GM23338 (cell line): ENCODE measurements at regions not wholly inside any gene's neighbourhood (a gene's known extent, or its start where the extent isn't known, plus 50 kb on each side); places are given as distances from the start of the nearest gene placed in this dataset.

Source experiments
- ATAC-seq: fragments of 200-7000 bp; cut with Tn5 transposase; 3 replicates; pipeline ENCODE4 v1.9.1; 2020
- DNase-seq: peaks from one replicate; pipeline ENCODE4 v3.0.0-alpha.2; 2015; ENCODE audit warnings: low spot score
- H2AFZ ChIP-seq: fragments of 200-600 bp; sonication (generic); 2 replicates; pipeline ENCODE4 v1.8.0; 2016; ENCODE audit warnings: antibody characterized with exemption, mild to moderate bottlenecking, moderate library complexity
- H3F3A ChIP-seq: fragments of 200-600 bp; sonication (generic); replicated peaks from 2 replicates; pipeline ENCODE4 v1.8.0; 2017; ENCODE audit warnings: antibody characterized with exemption, mixed run types, low read depth
- H3K27ac ChIP-seq: fragments of 200-600 bp; sonication (generic); 2 replicates; pipeline ENCODE4 v1.6.1; 2016; ENCODE audit warnings: low read depth
- H3K27me3 ChIP-seq: fragments of 200-600 bp; sonication (generic); 2 replicates; pipeline ENCODE4 v1.8.0; 2016; ENCODE audit warnings: mild to moderate bottlenecking, mixed run types, moderate library complexity; ENCODE audit not compliant: insufficient read depth
- H3K36me3 ChIP-seq: fragments of 200-600 bp; sonication (generic); 2 replicates; pipeline ENCODE4 v1.8.0; 2016; ENCODE audit warnings: mild to moderate bottlenecking; ENCODE audit not compliant: insufficient read depth
- H3K4me1 ChIP-seq: fragments of 200-600 bp; sonication (generic); 2 replicates; pipeline ENCODE4 v1.8.0; 2016; ENCODE audit warnings: mild to moderate bottlenecking, moderate library complexity; ENCODE audit not compliant: insufficient read depth
- H3K4me2 ChIP-seq: fragments of 200-600 bp; sonication (generic); 2 replicates; pipeline ENCODE4 v1.7.1; 2017; ENCODE audit warnings: mixed run types
- H3K4me3 ChIP-seq: fragments of 200-600 bp; sonication (generic); 2 replicates; pipeline ENCODE4 v1.6.1; 2016; ENCODE audit warnings: mixed run types
- H3K79me2 ChIP-seq: fragments of 200-600 bp; sonication (generic); replicated peaks from 2 replicates; pipeline ENCODE4 v1.8.0; 2017; ENCODE audit warnings: mild to moderate bottlenecking; ENCODE audit not compliant: insufficient read depth
- H3K9me2 ChIP-seq: fragments of 200-600 bp; sonication (generic); 2 replicates; pipeline ENCODE4 v1.8.0; 2017; ENCODE audit not compliant: insufficient read depth
- H4K20me1 ChIP-seq: fragments of 200-600 bp; sonication (generic); replicated peaks from 2 replicates; pipeline ENCODE4 v1.8.0; 2017; ENCODE audit warnings: mild to moderate bottlenecking; ENCODE audit not compliant: insufficient read depth
- H3K27ac Mint-ChIP-seq: 2 replicates; pipeline ENCODE4 v1.8.0; 2020; ENCODE audit warnings: inconsistent platforms, mild to moderate bottlenecking, moderate library complexity, mixed read lengths
- H3K27me3 Mint-ChIP-seq: 3 replicates; pipeline ENCODE4 v1.8.0; 2022; ENCODE audit warnings: low read depth, mild to moderate bottlenecking, moderate library complexity, mixed read lengths, inconsistent platforms; ENCODE audit not compliant: insufficient read depth, poor library complexity
- H3K36me3 Mint-ChIP-seq: 3 replicates; pipeline ENCODE4 v1.8.0; 2021; ENCODE audit warnings: low read depth, mild to moderate bottlenecking, inconsistent platforms, moderate library complexity, mixed read lengths
- H3K4me1 Mint-ChIP-seq: 3 replicates; pipeline ENCODE4 v1.8.0; 2020; ENCODE audit warnings: mild to moderate bottlenecking, inconsistent platforms, mixed read lengths
- H3K4me3 Mint-ChIP-seq: 3 replicates; pipeline ENCODE4 v1.8.0; 2021; ENCODE audit warnings: moderate library complexity, mild to moderate bottlenecking, inconsistent platforms, mixed read lengths
- H3K9me3 Mint-ChIP-seq: 3 replicates; pipeline ENCODE4 v1.8.0; 2020; ENCODE audit warnings: moderate library complexity, mild to moderate bottlenecking, inconsistent platforms, mixed read lengths
- CREB1 ChIP-seq: fragments of 250-450 bp; sonication (Bioruptor Pico); IDR thresholded peaks from 2 replicates; pipeline ENCODE4 v1.5.0; 2020; ENCODE audit warnings: low read depth, mild to moderate bottlenecking, moderate library complexity
- EZH2phosphoT487 ChIP-seq: fragments of 200-600 bp; sonication (generic); IDR thresholded peaks from one replicate; pipeline ENCODE4 v1.8.1; 2018; ENCODE audit warnings: antibody characterized with exemption; ENCODE audit not compliant: unreplicated experiment
- JUNB ChIP-seq: IDR thresholded peaks from one replicate; pipeline ENCODE4 v1.6.1; 2016; ENCODE audit warnings: antibody characterized with exemption; ENCODE audit not compliant: unreplicated experiment
- NANOG ChIP-seq: IDR thresholded peaks from 2 replicates; pipeline ENCODE4 v1.6.1; 2016; ENCODE audit warnings: antibody characterized with exemption, borderline replicate concordance
- POLR2AphosphoS5 ChIP-seq: IDR thresholded peaks from 2 replicates; pipeline ENCODE4 v1.6.1; 2016; ENCODE audit warnings: antibody characterized with exemption, low read depth
- STAT1 ChIP-seq: IDR thresholded peaks from one replicate; pipeline ENCODE4 v1.6.1; 2016; ENCODE audit warnings: antibody characterized with exemption; ENCODE audit not compliant: unreplicated experiment
- ZNF114 ChIP-seq: fragments of 250-450 bp; sonication (Bioruptor Pico); IDR thresholded peaks from 2 replicates; pipeline ENCODE4 v1.5.0; 2020; ENCODE audit warnings: mild to moderate bottlenecking, moderate library complexity
- ZNF331 ChIP-seq: fragments of 250-450 bp; sonication (Bioruptor Pico); IDR thresholded peaks from 2 replicates; pipeline ENCODE4 v1.5.0; 2020; ENCODE audit warnings: low read depth, mild to moderate bottlenecking, moderate library complexity
- TF ChIP-seq, protein P1 (sequence below), 2 experiments: fragments of 200-600 bp in 1 of 2; sonication (generic) in 1 of 2; conservative IDR thresholded peaks; 2 replicates each; pipeline versions ENCODE4 v1.5.1 to v1.6.1; 2016 to 2017; ENCODE audit warnings: antibody characterized with exemption in 2 of 2, low read depth in 2 of 2, mild to moderate bottlenecking in 2 of 2, moderate library complexity in 1 of 2
- TF ChIP-seq, protein P2 (sequence below): IDR thresholded peaks from 2 replicates; pipeline ENCODE4 v1.6.1; 2016; ENCODE audit warnings: antibody characterized with exemption
- TF ChIP-seq, protein P3 (sequence below): fragments of 250-450 bp; sonication (Bioruptor Pico); IDR thresholded peaks from 2 replicates; pipeline ENCODE4 v1.5.0; 2020; ENCODE audit warnings: mild to moderate bottlenecking, moderate library complexity

DNA sequence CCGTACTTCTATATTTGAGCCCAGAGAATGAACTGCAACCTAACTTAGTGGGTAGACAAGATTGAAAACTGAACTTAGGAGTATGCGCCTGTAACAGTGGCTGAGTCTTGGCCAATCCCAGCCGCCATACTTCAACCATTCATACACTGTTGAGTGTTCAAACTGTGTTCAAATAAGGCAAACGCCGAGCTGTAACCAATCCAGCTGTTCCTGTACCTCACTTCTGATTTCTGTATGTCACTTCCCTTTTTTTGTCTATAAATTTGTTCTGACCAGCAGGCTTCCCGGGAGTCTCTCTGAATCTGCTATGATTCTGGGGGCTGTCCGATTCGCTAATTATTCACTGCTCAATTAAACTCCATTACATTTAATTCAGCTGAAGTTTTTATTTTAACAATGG, 58.6 kb upstream of the TPM1 start (continued):
- TF ChIP-seq, protein P1, sequence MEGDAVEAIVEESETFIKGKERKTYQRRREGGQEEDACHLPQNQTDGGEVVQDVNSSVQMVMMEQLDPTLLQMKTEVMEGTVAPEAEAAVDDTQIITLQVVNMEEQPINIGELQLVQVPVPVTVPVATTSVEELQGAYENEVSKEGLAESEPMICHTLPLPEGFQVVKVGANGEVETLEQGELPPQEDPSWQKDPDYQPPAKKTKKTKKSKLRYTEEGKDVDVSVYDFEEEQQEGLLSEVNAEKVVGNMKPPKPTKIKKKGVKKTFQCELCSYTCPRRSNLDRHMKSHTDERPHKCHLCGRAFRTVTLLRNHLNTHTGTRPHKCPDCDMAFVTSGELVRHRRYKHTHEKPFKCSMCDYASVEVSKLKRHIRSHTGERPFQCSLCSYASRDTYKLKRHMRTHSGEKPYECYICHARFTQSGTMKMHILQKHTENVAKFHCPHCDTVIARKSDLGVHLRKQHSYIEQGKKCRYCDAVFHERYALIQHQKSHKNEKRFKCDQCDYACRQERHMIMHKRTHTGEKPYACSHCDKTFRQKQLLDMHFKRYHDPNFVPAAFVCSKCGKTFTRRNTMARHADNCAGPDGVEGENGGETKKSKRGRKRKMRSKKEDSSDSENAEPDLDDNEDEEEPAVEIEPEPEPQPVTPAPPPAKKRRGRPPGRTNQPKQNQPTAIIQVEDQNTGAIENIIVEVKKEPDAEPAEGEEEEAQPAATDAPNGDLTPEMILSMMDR (conservative IDR thresholded peaks at IDR 0.05; ENCODE audit: low read depth in 2 of 2), result no peak

DNA sequence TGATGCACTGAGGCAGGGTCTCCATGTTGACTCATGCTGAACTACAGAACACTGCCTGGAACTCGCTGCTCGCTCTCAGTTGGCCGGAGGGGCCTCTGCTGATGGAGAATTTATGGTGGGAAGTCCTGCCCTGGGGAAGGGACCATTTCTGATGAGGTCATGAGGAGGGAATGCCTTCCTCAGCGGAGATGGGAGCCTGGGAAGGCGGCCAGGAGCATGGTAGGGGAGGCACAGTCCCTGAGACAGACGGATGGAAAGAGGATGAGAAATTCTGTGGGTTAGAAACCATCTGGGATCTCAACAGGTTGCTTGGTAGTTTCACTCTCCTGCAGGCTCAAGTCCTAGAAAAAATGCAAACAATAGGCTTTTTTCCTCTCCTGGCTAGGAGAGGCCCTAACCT, 56.8 kb upstream of the TPM1 start:
- Mint-ChIP-seq H3K9me3 (no peaks in the 10 kb centered on the region), H3K27me3 (peaks cover 4% of the 10 kb centered on the region), H3K36me3 (no peaks in the 10 kb centered on the region; the same call in 2 of the 3 replicates), H3K27ac (no peak overlapping the region), H3K4me1 (peaks cover 11% of the 10 kb centered on the region), H3K4me3 (no peak overlapping the region)
- Histone ChIP-seq H3K9me2 (0 out of 2 replicates have a peak, but pooled peaks cover 7% of the 10 kb centered on the region), H3K79me2 (no peaks in the 10 kb centered on the region), H3K4me1 (no peaks in the 10 kb centered on the region), H3K36me3 (no peaks in the 10 kb centered on the region), H3K4me3 (no peak overlapping the region), H3K27ac (no peak overlapping the region), H3K4me2 (no peak overlapping the region), H4K20me1 (no peaks in the 10 kb centered on the region), H3K27me3 (no peaks in the 10 kb centered on the region), H3F3A (no peaks in the 10 kb centered on the region), H2AFZ (peak overlapping the region; percentile 80; the same call in 1 of the 2 replicates)
- TF ChIP-seq, protein P2, sequence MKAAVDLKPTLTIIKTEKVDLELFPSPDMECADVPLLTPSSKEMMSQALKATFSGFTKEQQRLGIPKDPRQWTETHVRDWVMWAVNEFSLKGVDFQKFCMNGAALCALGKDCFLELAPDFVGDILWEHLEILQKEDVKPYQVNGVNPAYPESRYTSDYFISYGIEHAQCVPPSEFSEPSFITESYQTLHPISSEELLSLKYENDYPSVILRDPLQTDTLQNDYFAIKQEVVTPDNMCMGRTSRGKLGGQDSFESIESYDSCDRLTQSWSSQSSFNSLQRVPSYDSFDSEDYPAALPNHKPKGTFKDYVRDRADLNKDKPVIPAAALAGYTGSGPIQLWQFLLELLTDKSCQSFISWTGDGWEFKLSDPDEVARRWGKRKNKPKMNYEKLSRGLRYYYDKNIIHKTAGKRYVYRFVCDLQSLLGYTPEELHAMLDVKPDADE, result no peak
- TF ChIP-seq EZH2phosphoT487 (no peak), JUNB (no peak), NANOG (no peak), STAT1 (no peak), CREB1 (no peak), ZNF114 (CRISPR knock-in tag) (no peak), POLR2AphosphoS5 (no peak), ZNF331 (CRISPR knock-in tag) (no peak)
- TF ChIP-seq, protein P1 (conservative IDR thresholded peaks at IDR 0.05; ENCODE audit: low read depth in 2 of 2), result no peak
- TF ChIP-seq, protein P3, sequence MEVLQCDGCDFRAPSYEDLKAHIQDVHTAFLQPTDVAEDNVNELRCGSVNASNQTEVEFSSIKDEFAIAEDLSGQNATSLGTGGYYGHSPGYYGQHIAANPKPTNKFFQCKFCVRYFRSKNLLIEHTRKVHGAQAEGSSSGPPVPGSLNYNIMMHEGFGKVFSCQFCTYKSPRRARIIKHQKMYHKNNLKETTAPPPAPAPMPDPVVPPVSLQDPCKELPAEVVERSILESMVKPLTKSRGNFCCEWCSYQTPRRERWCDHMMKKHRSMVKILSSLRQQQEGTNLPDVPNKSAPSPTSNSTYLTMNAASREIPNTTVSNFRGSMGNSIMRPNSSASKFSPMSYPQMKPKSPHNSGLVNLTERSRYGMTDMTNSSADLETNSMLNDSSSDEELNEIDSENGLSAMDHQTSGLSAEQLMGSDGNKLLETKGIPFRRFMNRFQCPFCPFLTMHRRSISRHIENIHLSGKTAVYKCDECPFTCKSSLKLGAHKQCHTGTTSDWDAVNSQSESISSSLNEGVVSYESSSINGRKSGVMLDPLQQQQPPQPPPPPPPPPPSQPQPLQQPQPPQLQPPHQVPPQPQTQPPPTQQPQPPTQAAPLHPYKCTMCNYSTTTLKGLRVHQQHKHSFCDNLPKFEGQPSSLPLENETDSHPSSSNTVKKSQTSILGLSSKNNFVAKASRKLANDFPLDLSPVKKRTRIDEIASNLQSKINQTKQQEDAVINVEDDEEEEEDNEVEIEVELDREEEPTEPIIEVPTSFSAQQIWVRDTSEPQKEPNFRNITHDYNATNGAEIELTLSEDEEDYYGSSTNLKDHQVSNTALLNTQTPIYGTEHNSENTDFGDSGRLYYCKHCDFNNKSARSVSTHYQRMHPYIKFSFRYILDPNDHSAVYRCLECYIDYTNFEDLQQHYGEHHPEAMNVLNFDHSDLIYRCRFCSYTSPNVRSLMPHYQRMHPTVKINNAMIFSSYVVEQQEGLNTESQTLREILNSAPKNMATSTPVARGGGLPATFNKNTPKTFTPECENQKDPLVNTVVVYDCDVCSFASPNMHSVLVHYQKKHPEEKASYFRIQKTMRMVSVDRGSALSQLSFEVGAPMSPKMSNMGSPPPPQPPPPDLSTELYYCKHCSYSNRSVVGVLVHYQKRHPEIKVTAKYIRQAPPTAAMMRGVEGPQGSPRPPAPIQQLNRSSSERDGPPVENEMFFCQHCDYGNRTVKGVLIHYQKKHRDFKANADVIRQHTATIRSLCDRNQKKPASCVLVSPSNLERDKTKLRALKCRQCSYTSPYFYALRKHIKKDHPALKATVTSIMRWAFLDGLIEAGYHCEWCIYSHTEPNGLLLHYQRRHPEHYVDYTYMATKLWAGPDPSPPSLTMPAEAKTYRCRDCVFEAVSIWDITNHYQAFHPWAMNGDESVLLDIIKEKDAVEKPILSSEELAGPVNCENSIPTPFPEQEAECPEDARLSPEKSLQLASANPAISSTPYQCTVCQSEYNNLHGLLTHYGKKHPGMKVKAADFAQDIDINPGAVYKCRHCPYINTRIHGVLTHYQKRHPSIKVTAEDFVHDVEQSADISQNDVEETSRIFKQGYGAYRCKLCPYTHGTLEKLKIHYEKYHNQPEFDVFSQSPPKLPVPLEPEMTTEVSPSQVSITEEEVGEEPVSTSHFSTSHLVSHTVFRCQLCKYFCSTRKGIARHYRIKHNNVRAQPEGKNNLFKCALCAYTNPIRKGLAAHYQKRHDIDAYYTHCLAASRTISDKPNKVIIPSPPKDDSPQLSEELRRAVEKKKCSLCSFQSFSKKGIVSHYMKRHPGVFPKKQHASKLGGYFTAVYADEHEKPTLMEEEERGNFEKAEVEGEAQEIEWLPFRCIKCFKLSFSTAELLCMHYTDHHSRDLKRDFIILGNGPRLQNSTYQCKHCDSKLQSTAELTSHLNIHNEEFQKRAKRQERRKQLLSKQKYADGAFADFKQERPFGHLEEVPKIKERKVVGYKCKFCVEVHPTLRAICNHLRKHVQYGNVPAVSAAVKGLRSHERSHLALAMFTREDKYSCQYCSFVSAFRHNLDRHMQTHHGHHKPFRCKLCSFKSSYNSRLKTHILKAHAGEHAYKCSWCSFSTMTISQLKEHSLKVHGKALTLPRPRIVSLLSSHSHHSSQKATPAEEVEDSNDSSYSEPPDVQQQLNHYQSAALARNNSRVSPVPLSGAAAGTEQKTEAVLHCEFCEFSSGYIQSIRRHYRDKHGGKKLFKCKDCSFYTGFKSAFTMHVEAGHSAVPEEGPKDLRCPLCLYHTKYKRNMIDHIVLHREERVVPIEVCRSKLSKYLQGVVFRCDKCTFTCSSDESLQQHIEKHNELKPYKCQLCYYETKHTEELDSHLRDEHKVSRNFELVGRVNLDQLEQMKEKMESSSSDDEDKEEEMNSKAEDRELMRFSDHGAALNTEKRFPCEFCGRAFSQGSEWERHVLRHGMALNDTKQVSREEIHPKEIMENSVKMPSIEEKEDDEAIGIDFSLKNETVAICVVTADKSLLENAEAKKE, result no peak
- no peak for DNase-seq
- no peak for ATAC-seq
